Gastrocnemius medialis (tissue), 4 donors: ENCODE measurements at regions not wholly inside any gene's neighbourhood (a gene's known extent, or its start where the extent isn't known, plus 50 kb on each side); places are given as distances from the start of the nearest gene placed in this dataset.

ENCODE experiments used
- CTCF ChIP-seq, 5 experiments: fragments of 450-650 bp in 3 of 5; fragments of 200-600 bp in 2 of 5; sonication (generic) in 2 of 5; IDR thresholded peaks in 4 of 5; conservative IDR thresholded peaks in 1 of 5; 1 replicate in 4 of 5; 2 replicates in 1 of 5; pipeline ENCODE4 v1.5.1; 2016 to 2019; ENCODE audit warnings: antibody characterized with exemption in 5 of 5, mild to moderate bottlenecking in 3 of 5, moderate library complexity in 3 of 5
- POLR2A ChIP-seq, 2 donors: fragments of 450-650 bp; IDR thresholded peaks; one replicate each; pipeline ENCODE4 v1.6.1; 2017; ENCODE audit warnings: antibody characterized with exemption in 2 of 2, mild to moderate bottlenecking in 2 of 2, moderate library complexity in 2 of 2

GRCh38 chr2:71999580-71999979, 148.1 kb downstream of the CYP26B1 start:
- no peak for TF ChIP-seq CTCF (IDR thresholded peaks at IDR 0.05 in 4 of 5, conservative IDR thresholded peaks at IDR 0.05 in 1 of 5)
- TF ChIP-seq POLR2A (IDR thresholded peaks at IDR 0.05): no peak
